ENCODE measurements at regions not wholly inside any gene's neighbourhood (a gene's known extent, or its start where the extent isn't known, plus 50 kb on each side); places are given as distances from the start of the nearest gene placed in this dataset.

- intact Hi-C loops (cut with DNase I, micrococcal nuclease), result loop anchor here in 1 of 2 donors (2.0 kb wide), 1 partner anchor 244 kb away; no protein-coding TSS in a partner anchor
- Histone ChIP-seq H3K9me3 (no peaks in the 10 kb centered on the region), H3K36me3 (ENCODE audit: low read depth) (no peaks in the 10 kb centered on the region), H3K4me1 (ENCODE audit: low read depth) (peaks cover 8% of the 10 kb centered on the region), H3K4me3 (no peak overlapping the region)
- DNase-seq (peak in 1 of 3 donors; percentile 8), ATAC-seq (peak; percentile 68)
- no peak for TF ChIP-seq CTCF (IDR thresholded peaks at IDR 0.05)
These were observed 333.3 kb downstream of the HACE1 start for GRCh38 chr6:104526376-104526775.

- no peak overlapping the region for H3K4me3 ChIP-seq
- ATAC-seq (peak; percentile 96), DNase-seq (peak; percentile 56 to 69 (median 66))
- TF ChIP-seq CTCF (IDR thresholded peaks at IDR 0.05), result peak; percentile 62
- no peaks in the 10 kb centered on the region for H3K9me3 ChIP-seq
- no peaks in the 10 kb centered on the region for H3K36me3 ChIP-seq (ENCODE audit: low read depth)
- peaks cover 8% of the 10 kb centered on the region for H3K4me1 ChIP-seq (ENCODE audit: low read depth)
- intact Hi-C loops (cut with DNase I, micrococcal nuclease), result loop anchor here in 1 of 2 donors (2.0 kb wide), 1 partner anchor 245 kb away; no protein-coding TSS in a partner anchor
These were observed 333.9 kb downstream of the HACE1 start for GRCh38 chr6:104525677-104526322.

- intact Hi-C loops (cut with DNase I, micrococcal nuclease), result no loop called here
- DNase-seq (no peak), ATAC-seq (no peak)
- TF ChIP-seq CTCF (IDR thresholded peaks at IDR 0.05), result no peak
- H3K4me3 ChIP-seq, result no peak overlapping the region
- H3K4me1 ChIP-seq (ENCODE audit: low read depth), result peaks cover 8% of the 10 kb centered on the region
- no peaks in the 10 kb centered on the region for H3K36me3 ChIP-seq (ENCODE audit: low read depth)
- no peaks in the 10 kb centered on the region for H3K9me3 ChIP-seq
These were observed 337.2 kb downstream of the HACE1 start for GRCh38 chr6:104522533-104522932.

GRCh38 chr6:104521176-104521575 is 338.5 kb downstream of the HACE1 start:
- Histone ChIP-seq H3K4me3 (no peak overlapping the region), H3K4me1 (ENCODE audit: low read depth) (peaks cover 3% of the 10 kb centered on the region), H3K9me3 (no peaks in the 10 kb centered on the region), H3K36me3 (ENCODE audit: low read depth) (no peaks in the 10 kb centered on the region)
- intact Hi-C loops (cut with DNase I, micrococcal nuclease), result no loop called here
- no peak for DNase-seq
- no peak for TF ChIP-seq CTCF (IDR thresholded peaks at IDR 0.05)
- no peak for ATAC-seq

GRCh38 chr6:104519566-104519965 is 340.2 kb downstream of the HACE1 start:
- no peaks in the 10 kb centered on the region for H3K36me3 ChIP-seq (ENCODE audit: low read depth)
- no peak for TF ChIP-seq CTCF (IDR thresholded peaks at IDR 0.05)
- intact Hi-C loops (cut with DNase I, micrococcal nuclease), result no loop called here
- no peaks in the 10 kb centered on the region for H3K4me1 ChIP-seq (ENCODE audit: low read depth)
- H3K9me3 ChIP-seq, result no peaks in the 10 kb centered on the region
- DNase-seq (no peak), ATAC-seq (no peak)
- no peak overlapping the region for H3K4me3 ChIP-seq

Data from mucosa of descending colon (tissue), 3 donors.